ENCODE measurements at regions not wholly inside any gene's neighbourhood (a gene's known extent, or its start where the extent isn't known, plus 50 kb on each side); places are given as distances from the start of the nearest gene placed in this dataset.

- no peak overlapping the region for H3K23ac ChIP-seq (ENCODE audit: insufficient read length)
- no peak overlapping the region for H4K5ac ChIP-seq (ENCODE audit: insufficient read length, low read depth, low read length)
- no peak overlapping the region for H3K27ac ChIP-seq (ENCODE audit: low read depth, low read length)
- no peaks in the 10 kb centered on the region for H4K20me1 ChIP-seq (replicated peaks in 1 of 2; ENCODE audit: control insufficient read depth in 1 of 2, insufficient read depth in 2 of 2, low read length in 2 of 2)
- WGBS, 2 experiments (ENCODE audit: extremely low coverage in 1 of 2, insufficient coverage in 1 of 2, insufficient read length in 1 of 2, insufficient replicate concordance in 2 of 2, low coverage in 1 of 2, low lambda C conversion rate in 2 of 2, missing lambda C conversion rate in 1 of 2), result 84% methylated on average over 3 of the region's 3 CpGs; no CpG with 5 or more reads in 1 of the 2 experiments
- no peak overlapping the region for H3K4me2 ChIP-seq (ENCODE audit: insufficient read depth in 1 of 2, low read depth in 2 of 2, low read length in 2 of 2)
- no peak overlapping the region for H4K91ac ChIP-seq (replicated peaks; ENCODE audit: insufficient read length, low read length)
- H2AFZ ChIP-seq (ENCODE audit: low read length), result no peak overlapping the region
- no peak overlapping the region for H3K56ac ChIP-seq (replicated peaks; ENCODE audit: insufficient read length, low read depth, low read length)
- FAIRE-seq (no peak), DNase-seq (ENCODE audit: low read depth in 1 of 2, low spot score in 2 of 2) (no peak)
- no peaks in the 10 kb centered on the region for H3K9me3 ChIP-seq (ENCODE audit: insufficient read depth in 2 of 2, low read depth in 1 of 2, low read length in 1 of 2)
- H3K79me2 ChIP-seq (ENCODE audit: control insufficient read depth in 1 of 2, insufficient read depth in 2 of 2, low read length in 2 of 2), result no peaks in the 10 kb centered on the region
- no peak overlapping the region for H2BK20ac ChIP-seq (ENCODE audit: low read length)
- no peak overlapping the region for H3K4me3 ChIP-seq (ENCODE audit: extremely low read depth in 1 of 4, insufficient read depth in 2 of 4, low read depth in 3 of 4, low read length in 4 of 4)
- ChIA-PET POLR2A (ENCODE audit: partially characterized antibody) (interaction anchor here (0.5 kb wide), 1 partner anchor 178 kb away, joined by 3 read pairs; no protein-coding TSS in a partner anchor), CTCF (ENCODE audit: partially characterized antibody) (no interaction called here)
- no peak overlapping the region for H2BK120ac ChIP-seq (replicated peaks; ENCODE audit: low read depth, low read length)
- H2BK12ac ChIP-seq (ENCODE audit: low read depth, low read length), result no peak overlapping the region
- H3K18ac ChIP-seq (ENCODE audit: extremely low read depth, low read length), result no peak overlapping the region
- H3K4ac ChIP-seq (replicated peaks; ENCODE audit: insufficient read length, low read depth, low read length), result no peak overlapping the region
- no peaks in the 10 kb centered on the region for H3K23me2 ChIP-seq (ENCODE audit: low read depth, low read length)
- TF ChIP-seq KDM1A (IDR thresholded peaks at IDR 0.05; ENCODE audit: borderline replicate concordance, low read length), result no peak
- no peak for TF ChIP-seq CEBPB (IDR thresholded peaks at IDR 0.05; ENCODE audit: low read depth, low read length)
- TF ChIP-seq EP300 (IDR thresholded peaks at IDR 0.05; ENCODE audit: borderline replicate concordance in 1 of 2, low read depth in 2 of 2, low read length in 2 of 2), result no peak
- TF ChIP-seq SP2 (IDR thresholded peaks at IDR 0.05; ENCODE audit: low read length), result no peak
- no peak for TF ChIP-seq EZH2 (IDR thresholded peaks at IDR 0.05; ENCODE audit: low read depth, low read length, severe bottlenecking)
- no peak for TF ChIP-seq RFX5 (IDR thresholded peaks at IDR 0.05; ENCODE audit: borderline replicate concordance, low read depth, low read length)
- no peak overlapping the region for H2AK5ac ChIP-seq (ENCODE audit: low read depth, low read length)
- no peak overlapping the region for H3K9ac ChIP-seq (replicated peaks in 1 of 4; ENCODE audit: extremely low read depth in 1 of 4, low read depth in 3 of 4, low read length in 3 of 4)
- H3K79me1 ChIP-seq (ENCODE audit: low read depth, low read length), result no peaks in the 10 kb centered on the region
- H2BK15ac ChIP-seq (ENCODE audit: low read length), result no peak overlapping the region
- no peak overlapping the region for H2BK5ac ChIP-seq (ENCODE audit: low read depth, low read length)
- no peaks in the 10 kb centered on the region for H3K4me1 ChIP-seq (replicated peaks in 1 of 4; ENCODE audit: control insufficient read depth in 3 of 4, insufficient read depth in 4 of 4, low read length in 3 of 4)
- H3K27me3 ChIP-seq (replicated peaks in 1 of 4; ENCODE audit: control insufficient read depth in 3 of 4, extremely low read depth in 1 of 4, insufficient read depth in 3 of 4, low read length in 3 of 4), result no peaks in the 10 kb centered on the region
- no peak overlapping the region for H4K8ac ChIP-seq (ENCODE audit: extremely low read depth, insufficient read depth, low read length)
- no peaks in the 10 kb centered on the region for H3K36me3 ChIP-seq (ENCODE audit: control insufficient read depth in 2 of 4, insufficient read depth in 4 of 4, low read length in 3 of 4)
- no peak overlapping the region for H3K14ac ChIP-seq (ENCODE audit: insufficient read length)
These were observed 250.4 kb upstream of the FZD8 start for GRCh38 chr10:35892526-35892925.
